Gastrocnemius medialis (tissue), 4 donors: ENCODE measurements at regions not wholly inside any gene's neighbourhood (a gene's known extent, or its start where the extent isn't known, plus 50 kb on each side); places are given as distances from the start of the nearest gene placed in this dataset.

Experiments
- ATAC-seq, 2 donors: fragments of 150-250 bp; one replicate each; pipeline ENCODE4 v1.9.1; 2016
- DNase-seq, 2 donors: peaks; one replicate each; pipeline ENCODE4 v3.0.0-alpha.2; 2019
- H3K27ac ChIP-seq, 4 donors: fragments of 200-600 bp; sonication (generic); 1 replicate in 1 of 4; 2 replicates in 3 of 4; pipeline ENCODE4 v1.5.1; 2016 to 2018; ENCODE audit warnings: mild to moderate bottlenecking in 2 of 4, moderate library complexity in 1 of 4
- H3K27me3 ChIP-seq, 3 donors: fragments of 200-600 bp; sonication (generic) in 2 of 3; 1 replicate in 1 of 3; 2 replicates in 2 of 3; pipeline versions ENCODE4 v1.5.1 to v1.6.0; 2016 to 2019; ENCODE audit warnings: mild to moderate bottlenecking in 1 of 3, moderate library complexity in 1 of 3
- H3K36me3 ChIP-seq, 2 donors: fragments of 200-600 bp; sonication (generic) in 1 of 2; one replicate each; pipeline ENCODE4 v1.5.1; 2017 to 2018
- H3K4me1 ChIP-seq, 2 donors: fragments of 200-600 bp; sonication (generic) in 1 of 2; one replicate each; pipeline ENCODE4 v1.5.1; 2016 to 2017; ENCODE audit warnings: mild to moderate bottlenecking in 2 of 2
- H3K4me3 ChIP-seq, 4 donors: fragments of 200-600 bp; sonication (generic) in 3 of 4; 1 replicate in 1 of 4; 2 replicates in 3 of 4; pipeline ENCODE4 v1.5.1; 2016 to 2019; ENCODE audit warnings: mild to moderate bottlenecking in 2 of 4
- H3K9me3 ChIP-seq, 3 donors: fragments of 200-600 bp; sonication (generic) in 2 of 3; 1 replicate in 1 of 3; 2 replicates in 2 of 3; pipeline ENCODE4 v1.5.1; 2016 to 2019
- CTCF ChIP-seq, 5 experiments: fragments of 450-650 bp in 3 of 5; fragments of 200-600 bp in 2 of 5; sonication (generic) in 2 of 5; IDR thresholded peaks in 4 of 5; conservative IDR thresholded peaks in 1 of 5; 1 replicate in 4 of 5; 2 replicates in 1 of 5; pipeline ENCODE4 v1.5.1; 2016 to 2019; ENCODE audit warnings: antibody characterized with exemption in 5 of 5, mild to moderate bottlenecking in 3 of 5, moderate library complexity in 3 of 5
- POLR2A ChIP-seq, 2 donors: fragments of 450-650 bp; IDR thresholded peaks; one replicate each; pipeline ENCODE4 v1.6.1; 2017; ENCODE audit warnings: antibody characterized with exemption in 2 of 2, mild to moderate bottlenecking in 2 of 2, moderate library complexity in 2 of 2
- in situ Hi-C, 4 donors: fragments of 200-750 bp; cut with MboI; loops; one replicate each; pipeline versions ENCODE4 v1.15.0 to v1.8.0; 2017; ENCODE audit warnings: low sequenced_read_pairs in 4 of 4
- intact Hi-C: fragments of 100-400 bp; cut with DNase I; formaldehyde crosslinking; loops from one replicate; pipeline ENCODE4 v1.15.1; 2023; ENCODE audit warnings: low total_unique reads

DNA sequence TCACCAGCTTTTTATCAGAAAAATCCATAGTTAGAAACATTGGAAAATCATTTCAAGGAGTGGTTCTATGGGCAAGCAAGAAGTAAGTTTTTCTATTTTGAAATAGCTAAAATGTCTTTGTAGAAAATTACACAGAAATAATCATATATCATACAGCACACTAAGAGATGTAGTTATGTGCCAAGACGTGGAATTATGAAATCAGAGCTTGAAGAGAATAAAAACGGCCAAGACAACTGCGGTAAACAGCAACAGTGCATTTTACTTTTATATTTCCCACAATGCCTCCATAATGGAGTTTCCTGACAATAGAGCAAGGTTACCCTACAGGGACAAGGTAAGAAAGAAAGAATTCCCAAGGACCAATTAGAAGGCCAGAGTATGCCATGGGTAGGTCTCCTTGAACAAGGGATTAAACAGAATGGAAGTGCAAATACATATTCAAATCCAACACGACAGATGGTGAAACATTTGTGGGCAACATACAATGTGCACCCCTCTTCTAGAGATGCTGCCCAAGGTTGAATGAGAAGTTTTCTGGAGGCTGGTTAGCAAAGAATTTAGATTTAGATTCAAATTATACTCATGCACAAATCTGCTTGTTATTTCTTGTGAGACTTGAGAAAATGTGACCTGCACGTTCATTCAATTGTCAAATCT, 76.1 kb upstream of the BTG1 start:
- ATAC-seq (no peak), DNase-seq (no peak)
- Histone ChIP-seq H3K9me3 (no peaks in the 10 kb centered on the region), H3K4me3 (no peak overlapping the region), H3K27ac (no peak overlapping the region), H3K36me3 (no peaks in the 10 kb centered on the region), H3K27me3 (no peaks in the 10 kb centered on the region), H3K4me1 (no peaks in the 10 kb centered on the region)
- intact Hi-C loops (loop anchor here (5.0 kb wide), 1 partner anchor 74 kb away; the partner anchor contains the start of gene BTG1), in situ Hi-C loops (no loop called here)
- TF ChIP-seq POLR2A (IDR thresholded peaks at IDR 0.05) (no peak), CTCF (IDR thresholded peaks at IDR 0.05 in 4 of 5, conservative IDR thresholded peaks at IDR 0.05 in 1 of 5) (no peak)

GRCh38 chr12:92218394-92219077, 72.9 kb upstream of the BTG1 start:
- H3K36me3 ChIP-seq = no peaks in the 10 kb centered on the region
- in situ Hi-C loops = no loop called here
- H3K27me3 ChIP-seq = no peaks in the 10 kb centered on the region
- no peaks in the 10 kb centered on the region for H3K4me1 ChIP-seq
- no peak overlapping the region for H3K27ac ChIP-seq
- no peak for DNase-seq
- no peak overlapping the region for H3K4me3 ChIP-seq
- intact Hi-C loops = no loop called here
- no peak for ATAC-seq
- TF ChIP-seq CTCF (IDR thresholded peaks at IDR 0.05 in 4 of 5, conservative IDR thresholded peaks at IDR 0.05 in 1 of 5) (no peak), POLR2A (IDR thresholded peaks at IDR 0.05) (no peak)
- H3K9me3 ChIP-seq = no peaks in the 10 kb centered on the region

DNA sequence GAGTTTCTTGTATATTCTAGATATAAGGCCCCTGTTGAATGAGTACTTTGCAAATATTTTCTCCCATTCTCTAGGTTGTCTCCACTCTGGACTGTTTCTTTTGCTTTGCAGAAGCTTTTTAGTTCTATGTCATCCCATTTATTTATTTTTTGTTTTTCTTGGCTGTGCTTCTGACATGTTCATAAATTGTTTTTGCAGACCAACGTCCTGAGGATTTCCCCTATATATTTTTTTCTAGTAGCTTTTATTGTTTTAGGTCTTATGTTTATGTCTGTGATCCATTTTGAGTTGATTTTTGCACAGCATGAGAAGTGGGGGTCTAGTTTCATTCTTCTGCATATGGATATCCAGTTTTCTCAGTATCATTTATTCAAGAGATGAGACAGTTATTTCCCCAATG, 70.4 kb upstream of the BTG1 start:
- Histone ChIP-seq H3K27ac (no peak overlapping the region), H3K9me3 (no peaks in the 10 kb centered on the region), H3K4me3 (no peak overlapping the region), H3K36me3 (no peaks in the 10 kb centered on the region), H3K27me3 (no peaks in the 10 kb centered on the region), H3K4me1 (no peaks in the 10 kb centered on the region)
- intact Hi-C loops = no loop called here
- no peak for ATAC-seq
- no peak for DNase-seq
- in situ Hi-C loops = no loop called here
- TF ChIP-seq CTCF (IDR thresholded peaks at IDR 0.05 in 4 of 5, conservative IDR thresholded peaks at IDR 0.05 in 1 of 5) (no peak), POLR2A (IDR thresholded peaks at IDR 0.05) (no peak)

DNA sequence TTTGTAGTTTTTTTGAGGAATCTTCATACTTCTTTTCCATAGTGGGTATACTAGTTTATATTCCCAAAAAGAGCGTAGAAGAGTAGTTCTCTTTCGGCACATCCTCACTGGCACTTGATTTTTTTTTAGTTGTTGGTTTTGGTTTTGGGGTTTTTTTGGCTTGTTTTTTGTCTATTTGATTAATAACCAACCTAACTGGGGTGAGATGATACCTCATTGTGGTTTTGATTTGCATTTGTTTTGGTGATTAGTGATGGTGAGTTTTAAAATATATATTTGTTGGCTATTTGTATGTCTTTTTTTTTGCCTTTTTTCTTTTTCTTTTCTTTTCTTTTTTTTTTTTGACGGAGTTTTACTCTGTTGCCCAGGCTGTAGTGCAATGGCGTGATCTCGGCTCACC, 69.7 kb upstream of the BTG1 start:
- H3K27ac ChIP-seq = no peak overlapping the region
- no peaks in the 10 kb centered on the region for H3K9me3 ChIP-seq
- in situ Hi-C loops (no loop called here), intact Hi-C loops (no loop called here)
- no peaks in the 10 kb centered on the region for H3K4me1 ChIP-seq
- no peaks in the 10 kb centered on the region for H3K36me3 ChIP-seq
- TF ChIP-seq POLR2A (IDR thresholded peaks at IDR 0.05) = no peak
- no peak for TF ChIP-seq CTCF (IDR thresholded peaks at IDR 0.05 in 4 of 5, conservative IDR thresholded peaks at IDR 0.05 in 1 of 5)
- DNase-seq (no peak), ATAC-seq (no peak)
- no peaks in the 10 kb centered on the region for H3K27me3 ChIP-seq
- no peak overlapping the region for H3K4me3 ChIP-seq
